Left lung (tissue), 4 donors: ENCODE measurements at regions not wholly inside any gene's neighbourhood (a gene's known extent, or its start where the extent isn't known, plus 50 kb on each side); places are given as distances from the start of the nearest gene placed in this dataset.

Experiments
- ATAC-seq: fragments of 200-7000 bp; cut with Tn5 transposase; one replicate; pipeline ENCODE4 v1.9.1; 2020; ENCODE audit warnings: moderate library complexity
- DNase-seq, 4 donors: peaks; one replicate each; pipeline ENCODE4 v3.0.0-alpha.2; 2013 to 2020
- H3K27ac ChIP-seq, 2 donors: fragments of 200-600 bp; sonication (generic) in 1 of 2; one replicate each; pipeline versions ENCODE4 v1.5.0 to v1.8.0; 2020 to 2021
- H3K27me3 ChIP-seq, 2 donors: fragments of 200-600 bp; sonication (generic) in 1 of 2; one replicate each; pipeline versions ENCODE4 v1.5.0 to v1.8.0; 2020 to 2021
- H3K36me3 ChIP-seq, 2 donors: fragments of 200-600 bp; sonication (generic) in 1 of 2; one replicate each; pipeline versions ENCODE4 v1.5.0 to v1.8.0; 2020 to 2021
- H3K4me1 ChIP-seq, 2 donors: fragments of 200-600 bp; one replicate each; pipeline ENCODE4 v1.8.0; 2021
- H3K4me3 ChIP-seq, 2 donors: fragments of 200-600 bp; sonication (generic) in 1 of 2; one replicate each; pipeline versions ENCODE4 v1.5.0 to v1.8.0; 2020 to 2021; ENCODE audit warnings: mild to moderate bottlenecking in 1 of 2
- H3K9me3 ChIP-seq, 2 donors: fragments of 200-600 bp; sonication (generic) in 1 of 2; one replicate each; pipeline versions ENCODE4 v1.5.0 to v1.8.0; 2020 to 2021
- CTCF ChIP-seq, 2 donors: fragments of 200-600 bp; sonication (generic) in 1 of 2; IDR thresholded peaks; one replicate each; pipeline versions ENCODE4 v1.5.0 to v1.8.0; 2021; ENCODE audit warnings: antibody characterized with exemption in 2 of 2
- intact Hi-C, 2 donors: fragments of 100-400 bp; cut with DNase I; formaldehyde crosslinking; loops; one replicate each; pipeline versions ENCODE4 v1.11.2 to v1.14.2; 2022
- donor health status: DM: no; HTN: yes; CAD: no.
- donor health status: DM: no; HTN: no; CAD: no.

- Histone ChIP-seq H3K27ac (no peak overlapping the region), H3K4me1 (no peaks in the 10 kb centered on the region), H3K4me3 (no peak overlapping the region), H3K36me3 (no peaks in the 10 kb centered on the region), H3K9me3 (no peaks in the 10 kb centered on the region), H3K27me3 (no peaks in the 10 kb centered on the region)
- DNase-seq (no peak), ATAC-seq (no peak)
- no peak for TF ChIP-seq CTCF (IDR thresholded peaks at IDR 0.05)
- intact Hi-C loops: no loop called here
Measured at GRCh38 chr3:186432944-186433732, 71.1 kb upstream of the DGKG start.

DNA sequence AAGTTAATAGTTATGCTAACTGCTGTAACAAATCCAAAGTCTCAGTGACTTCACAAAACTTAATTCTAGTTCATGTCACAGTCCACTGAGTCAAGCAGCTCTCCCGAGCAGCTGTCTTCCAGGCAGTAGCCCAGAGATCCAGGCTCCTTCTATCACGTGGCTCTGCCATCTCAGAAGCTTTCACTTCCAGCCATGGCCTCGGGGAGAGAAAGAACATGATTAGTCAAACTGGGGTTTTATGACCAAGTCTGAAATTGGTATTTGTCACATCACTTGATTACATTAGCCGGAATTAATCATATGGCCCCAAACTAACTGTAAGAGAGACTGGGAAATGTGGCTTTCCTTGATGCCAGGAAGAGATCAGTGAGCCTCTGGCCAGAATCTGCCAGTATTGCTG, 70.2 kb upstream of the DGKG start:
- Histone ChIP-seq H3K4me3 (no peak overlapping the region), H3K27me3 (no peaks in the 10 kb centered on the region), H3K9me3 (no peaks in the 10 kb centered on the region), H3K27ac (no peak overlapping the region), H3K36me3 (no peaks in the 10 kb centered on the region), H3K4me1 (no peaks in the 10 kb centered on the region)
- no peak for TF ChIP-seq CTCF (IDR thresholded peaks at IDR 0.05)
- ATAC-seq: no peak
- intact Hi-C loops: no loop called here
- no peak for DNase-seq

- peak in 1 of 4 donors; percentile 26 for DNase-seq
- intact Hi-C loops: no loop called here
Measured at GRCh38 chr3:186427627-186428281, 65.7 kb upstream of the DGKG start.

DNA sequence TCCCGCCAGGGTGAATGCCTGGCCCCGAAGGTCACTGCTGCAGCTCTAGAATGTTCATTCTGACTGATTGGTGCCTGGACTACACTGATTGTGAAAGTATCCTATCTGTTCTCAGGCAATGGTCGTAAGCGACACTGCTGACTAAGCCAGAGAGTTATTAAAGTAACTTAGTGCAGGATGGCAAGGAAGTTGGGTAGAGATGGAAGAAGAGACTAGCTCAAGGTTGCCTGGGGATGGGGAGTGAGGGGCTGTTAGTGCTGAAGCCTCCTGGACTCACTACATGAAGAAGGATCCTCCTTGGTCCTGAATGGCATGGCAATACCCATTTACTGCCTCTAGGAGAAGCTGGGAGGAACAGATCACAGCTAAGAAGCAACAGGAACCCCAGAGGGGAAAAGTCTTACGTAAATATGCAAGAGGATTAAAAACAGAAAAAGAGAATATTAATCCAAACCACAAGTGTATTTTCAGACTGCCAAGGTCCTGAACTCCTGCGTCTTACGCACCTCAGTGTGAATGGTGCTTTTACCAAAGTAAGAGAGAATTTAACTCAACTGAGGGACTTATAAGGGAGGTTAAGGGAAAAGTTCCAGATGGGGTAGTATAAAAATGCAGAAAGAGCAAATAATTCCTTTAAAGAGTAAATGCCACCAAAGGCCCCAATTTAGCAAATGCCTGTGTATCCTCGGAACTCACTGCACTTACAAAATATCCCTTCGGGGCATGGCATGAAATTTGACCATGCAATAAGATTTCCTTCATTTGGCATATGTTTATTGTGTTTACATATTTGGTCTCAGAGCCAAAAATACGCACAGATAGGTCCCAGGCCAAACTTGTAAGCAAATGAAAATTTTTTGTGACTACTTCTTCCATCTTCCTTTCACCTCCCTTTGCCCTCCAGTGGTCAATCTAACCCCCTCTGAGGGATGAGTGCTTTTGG, 64.0 kb upstream of the DGKG start:
- Histone ChIP-seq H3K9me3 (no peaks in the 10 kb centered on the region), H3K27ac (no peak overlapping the region), H3K4me3 (no peak overlapping the region), H3K27me3 (no peaks in the 10 kb centered on the region), H3K36me3 (no peaks in the 10 kb centered on the region), H3K4me1 (no peaks in the 10 kb centered on the region)
- DNase-seq (no peak), ATAC-seq (no peak)
- intact Hi-C loops: no loop called here
- no peak for TF ChIP-seq CTCF (IDR thresholded peaks at IDR 0.05)

More at GRCh38 chr3:186427627-186428281, 65.7 kb upstream of the DGKG start:
- Histone ChIP-seq H3K9me3 (no peaks in the 10 kb centered on the region), H3K4me1 (no peaks in the 10 kb centered on the region), H3K4me3 (no peak overlapping the region), H3K27me3 (no peaks in the 10 kb centered on the region), H3K36me3 (no peaks in the 10 kb centered on the region), H3K27ac (no peak overlapping the region)
- TF ChIP-seq CTCF (IDR thresholded peaks at IDR 0.05): no peak
- no peak for ATAC-seq

- ATAC-seq (no peak), DNase-seq (no peak)
- intact Hi-C loops: no loop called here
- Histone ChIP-seq H3K4me1 (no peaks in the 10 kb centered on the region), H3K27ac (no peak overlapping the region), H3K4me3 (no peak overlapping the region), H3K27me3 (no peaks in the 10 kb centered on the region), H3K9me3 (no peaks in the 10 kb centered on the region), H3K36me3 (no peaks in the 10 kb centered on the region)
- TF ChIP-seq CTCF (IDR thresholded peaks at IDR 0.05): no peak
Measured at GRCh38 chr3:186421946-186422345, 59.9 kb upstream of the DGKG start.
